Bronchial epithelial cell (primary cell): ENCODE measurements at regions not wholly inside any gene's neighbourhood (a gene's known extent, or its start where the extent isn't known, plus 50 kb on each side); places are given as distances from the start of the nearest gene placed in this dataset.
A peak's percentile ranks its signal among the peaks of the same experiment; 100 is the strongest.

Source experiments
- DNase-seq: peaks from one replicate; pipeline ENCODE4 v3.0.0-alpha.2; 2010; ENCODE audit warnings: low read depth
- FAIRE-seq: peaks from 2 replicates; lab custom pipeline; 2011; peaks lifted over from hg19 to GRCh38; lab: Jason Lieb, UNC
- H3K27me3 ChIP-seq: 2 replicates; pipeline ENCODE4 v1.5.1; 2011; ENCODE audit warnings: low read length; ENCODE audit not compliant: control insufficient read depth, insufficient read depth
- H3K36me3 ChIP-seq: 2 replicates; pipeline ENCODE4 v1.5.1; 2011; ENCODE audit warnings: low read length; ENCODE audit not compliant: control insufficient read depth, insufficient read depth
- H3K4me3 ChIP-seq: 2 replicates; pipeline ENCODE4 v1.5.1; 2011; ENCODE audit warnings: mild to moderate bottlenecking, low read depth, low read length, control low read depth
- CTCF ChIP-seq: IDR thresholded peaks from 2 replicates; pipeline ENCODE4 v1.5.1; 2011; ENCODE audit warnings: mild to moderate bottlenecking, moderate library complexity, low read length, control low read depth, inconsistent platforms; ENCODE audit not compliant: insufficient read depth, severe bottlenecking

GRCh38 chr14:30331030-30331429 lies 227.9 kb upstream of the G2E3 start:
- Histone ChIP-seq H3K4me3 (no peak overlapping the region), H3K27me3 (no peaks in the 10 kb centered on the region), H3K36me3 (no peaks in the 10 kb centered on the region)
- DNase-seq (no peak), FAIRE-seq (no peak)
- no peak for TF ChIP-seq CTCF

- Histone ChIP-seq H3K4me3 (no peak overlapping the region), H3K36me3 (no peaks in the 10 kb centered on the region), H3K27me3 (no peaks in the 10 kb centered on the region)
- DNase-seq (no peak), FAIRE-seq (no peak)
- no peak for TF ChIP-seq CTCF
Observed at GRCh38 chr14:30332374-30332773, 226.6 kb upstream of the G2E3 start.

- no peak for FAIRE-seq
- H3K27me3 ChIP-seq = no peaks in the 10 kb centered on the region
- no peak overlapping the region for H3K4me3 ChIP-seq
- no peak for TF ChIP-seq CTCF
- DNase-seq = peak; percentile 50
- H3K36me3 ChIP-seq = no peaks in the 10 kb centered on the region
Observed at GRCh38 chr14:30333934-30334333, 225.0 kb upstream of the G2E3 start.

- FAIRE-seq (no peak), DNase-seq (peak; percentile 13)
- H3K27me3 ChIP-seq = no peaks in the 10 kb centered on the region
- TF ChIP-seq CTCF = no peak
- no peaks in the 10 kb centered on the region for H3K36me3 ChIP-seq
- H3K4me3 ChIP-seq = no peak overlapping the region
Observed at GRCh38 chr14:30337456-30337855, 221.5 kb upstream of the G2E3 start.

GRCh38 chr14:30339311-30339901 lies 219.6 kb upstream of the G2E3 start:
- no peak for TF ChIP-seq CTCF
- no peak for FAIRE-seq
- DNase-seq = no peak
- no peak overlapping the region for H3K4me3 ChIP-seq
- H3K36me3 ChIP-seq = no peaks in the 10 kb centered on the region
- no peaks in the 10 kb centered on the region for H3K27me3 ChIP-seq

GRCh38 chr14:30340495-30340894 lies 218.5 kb upstream of the G2E3 start:
- no peaks in the 10 kb centered on the region for H3K27me3 ChIP-seq
- TF ChIP-seq CTCF = no peak
- H3K4me3 ChIP-seq = no peak overlapping the region
- H3K36me3 ChIP-seq = no peaks in the 10 kb centered on the region
- DNase-seq = no peak
- no peak for FAIRE-seq
